Activated T-cell treated with anti-CD3 and anti-CD28 coated beads for 1 hour (primary cell): ENCODE measurements at regions not wholly inside any gene's neighbourhood (a gene's known extent, or its start where the extent isn't known, plus 50 kb on each side); places are given as distances from the start of the nearest gene placed in this dataset.

ENCODE experiments used
- DNase-seq: peaks from one replicate; pipeline ENCODE4 v3.0.0-alpha.2; 2020; ENCODE audit warnings: low read depth

DNA sequence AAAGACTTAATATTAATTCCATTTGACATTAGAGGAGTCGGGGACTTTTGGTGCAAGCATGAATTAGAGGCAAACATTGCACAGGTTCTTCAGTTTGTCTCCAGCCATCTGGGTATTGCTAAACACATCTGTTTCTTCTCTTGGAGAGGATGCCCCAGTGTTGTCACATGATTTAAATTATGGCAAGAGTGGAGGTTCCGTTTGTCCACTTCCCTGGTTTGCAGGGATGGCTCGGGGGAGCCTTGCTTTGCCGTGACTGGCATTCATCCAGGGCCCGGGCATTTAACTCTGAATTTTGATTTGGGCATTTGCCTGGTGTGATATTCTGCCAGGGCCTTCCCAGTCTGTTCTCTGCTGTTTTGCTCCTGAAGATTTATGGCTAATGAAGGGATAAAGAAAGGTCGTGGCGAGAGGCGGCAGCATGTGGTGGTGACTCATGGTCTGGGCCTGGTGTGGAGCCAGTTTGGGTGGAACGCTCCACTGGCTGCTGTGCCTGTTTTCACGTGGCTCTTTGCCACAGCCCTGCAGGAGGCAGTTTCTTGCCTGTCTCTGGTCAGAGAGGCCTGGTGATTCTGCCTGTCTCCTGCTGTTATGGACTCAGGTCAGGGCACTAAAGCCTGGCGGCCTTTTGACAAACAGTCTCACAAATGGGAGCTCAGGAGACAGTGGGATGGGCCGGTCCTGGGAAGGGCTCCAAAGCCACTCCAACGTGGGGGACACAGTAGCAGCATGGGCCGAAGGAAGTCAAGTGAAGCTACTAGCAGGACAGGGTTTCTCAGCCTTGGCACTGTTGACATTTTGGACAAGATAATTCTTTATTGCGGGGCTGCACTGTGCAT, 99.4 kb upstream of the PGRMC2 start:
- DNase-seq, result no peak

DNA sequence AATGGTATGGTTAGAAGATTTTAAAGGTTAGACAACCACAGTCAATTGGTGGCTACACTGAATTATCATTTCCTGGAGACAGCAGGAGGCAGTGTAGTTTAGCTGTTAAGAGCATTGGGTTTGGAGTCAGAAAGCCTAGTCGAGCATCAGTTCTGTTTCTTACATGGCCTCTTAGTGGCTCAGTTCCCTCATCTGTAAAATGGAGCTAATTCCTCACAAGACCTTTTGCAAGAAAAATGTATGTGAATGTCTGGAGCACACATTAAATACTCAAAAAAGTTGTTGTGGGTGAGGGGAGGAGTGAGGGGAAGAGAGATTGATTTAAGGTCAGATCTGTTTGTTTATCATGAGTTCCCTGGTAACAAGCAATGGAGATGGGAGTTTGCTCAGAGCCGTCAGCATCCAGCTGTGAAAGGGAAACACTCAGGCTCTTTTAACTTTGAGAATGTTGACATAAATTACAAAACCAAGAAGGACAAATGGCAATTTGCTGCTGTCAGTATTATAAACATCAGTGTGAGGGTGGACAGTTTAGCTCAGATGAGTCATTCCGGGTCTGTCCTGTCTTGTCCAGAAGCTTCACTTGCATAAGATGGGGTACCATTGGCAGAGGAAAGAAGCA, 98.2 kb upstream of the PGRMC2 start:
- no peak for DNase-seq

DNA sequence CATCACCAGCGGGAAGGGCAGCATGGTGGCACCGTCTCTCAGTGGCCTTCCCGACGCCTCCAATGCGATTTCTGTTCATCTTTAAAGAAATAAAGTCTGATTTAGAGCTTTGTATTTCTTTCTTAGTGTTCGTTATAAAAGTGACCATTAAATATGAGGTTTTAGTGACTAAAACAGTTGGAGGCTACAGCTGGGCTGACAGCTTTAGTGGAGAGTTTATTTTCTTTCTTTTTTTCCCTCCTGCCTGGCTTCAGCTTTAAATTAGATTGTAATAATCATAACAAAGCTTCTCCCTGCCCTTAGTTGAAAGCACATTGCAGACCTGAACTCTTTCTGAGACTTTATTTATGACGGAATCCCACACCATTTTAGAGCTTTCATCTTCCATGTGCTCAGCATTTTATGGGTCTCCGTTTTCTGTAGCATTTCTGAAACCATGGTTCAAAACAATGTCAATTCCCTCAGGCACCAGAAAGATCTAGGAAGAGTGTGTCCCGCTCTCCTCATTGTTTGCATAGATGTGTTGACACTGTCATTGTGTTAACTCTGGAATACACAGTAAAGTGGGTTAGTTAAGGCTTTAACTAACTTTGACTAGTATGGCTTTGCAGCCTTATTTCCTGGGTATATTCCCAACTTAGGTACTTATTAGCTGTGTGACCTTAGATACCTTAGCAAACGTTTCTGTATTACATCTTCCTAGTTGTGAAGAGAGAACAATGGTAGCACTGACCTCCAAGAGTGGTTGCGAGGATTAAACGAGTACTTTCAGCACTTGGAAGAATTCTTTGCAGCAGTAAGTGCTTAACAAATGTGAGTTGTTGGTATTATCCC, 97.4 kb upstream of the PGRMC2 start:
- DNase-seq, result no peak

DNA sequence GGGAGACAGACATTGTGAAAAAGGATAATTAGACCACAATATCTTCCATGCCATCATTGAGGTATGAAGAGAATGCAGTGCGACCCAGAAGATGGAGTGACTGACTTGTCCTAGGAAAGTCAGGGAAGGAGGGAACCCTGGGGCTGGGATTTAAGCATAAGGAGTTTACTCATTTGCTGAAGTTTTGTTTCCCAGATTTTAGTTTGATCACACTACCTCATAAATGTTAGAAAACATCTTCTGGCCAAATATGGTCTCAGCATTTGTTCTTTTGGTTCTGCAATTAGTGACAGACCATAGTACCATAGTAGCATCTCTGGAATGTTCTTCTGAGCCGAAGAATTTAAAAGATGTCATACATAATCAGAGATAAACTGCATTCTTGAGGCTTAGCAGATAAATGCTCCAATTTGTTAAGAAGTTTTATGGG, 96.5 kb upstream of the PGRMC2 start:
- no peak for DNase-seq

DNA sequence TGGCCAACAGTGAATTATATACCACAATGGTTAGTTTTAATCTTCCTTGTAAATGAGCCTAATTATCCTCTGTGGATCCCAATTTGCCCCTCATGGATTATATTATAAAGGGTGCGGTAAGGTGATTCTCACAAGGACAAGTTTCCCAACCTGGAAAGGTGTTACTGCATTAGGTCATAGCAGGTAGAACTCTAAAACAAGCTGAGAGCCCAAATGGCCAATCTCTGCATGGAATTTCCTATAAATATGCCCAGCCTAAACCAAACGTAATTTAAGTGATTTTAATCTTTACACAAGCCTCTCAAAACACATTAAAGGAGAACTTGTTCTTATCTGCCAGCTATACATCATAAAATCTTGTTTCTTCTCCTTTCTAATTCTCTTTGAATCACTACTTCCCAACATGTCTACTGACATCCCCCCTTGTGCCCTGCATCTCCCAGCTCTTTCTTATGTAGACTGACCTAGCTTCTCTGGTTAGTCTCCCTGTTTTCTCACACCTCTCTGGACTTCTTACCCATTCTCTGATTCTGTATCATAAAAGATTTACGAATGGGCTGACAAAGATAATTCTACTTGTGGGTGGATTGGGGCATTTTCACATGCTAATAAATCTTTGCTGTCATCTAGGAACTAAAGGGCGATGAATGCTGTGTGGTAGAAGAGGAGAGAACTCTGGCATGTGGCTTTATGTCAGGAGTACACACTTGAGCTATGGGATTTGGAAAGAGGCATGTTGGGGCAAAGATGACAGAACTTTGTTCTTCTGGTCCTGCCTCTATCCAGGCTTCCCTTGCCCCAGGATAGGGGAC, 94.3 kb upstream of the PGRMC2 start:
- no peak for DNase-seq

DNA sequence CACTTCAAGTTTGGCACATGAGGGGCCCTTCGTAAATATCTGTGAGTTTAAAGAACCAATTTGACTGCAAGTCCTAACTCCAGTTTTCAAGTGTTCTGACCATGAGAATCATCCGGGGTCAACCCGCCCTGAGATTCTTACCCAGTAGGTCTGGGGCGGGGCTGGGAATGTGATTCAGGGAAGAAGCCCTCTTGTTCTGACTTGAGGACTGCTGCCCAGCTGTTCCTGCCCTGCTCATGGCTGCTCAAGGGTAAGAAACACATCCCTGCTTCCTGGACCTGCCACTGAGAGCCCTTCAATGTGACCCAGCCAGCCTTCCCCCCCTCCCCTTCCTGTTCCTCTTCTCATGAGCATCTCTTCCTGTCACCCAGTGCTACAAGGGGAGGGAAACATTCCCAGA, 92.7 kb upstream of the PGRMC2 start:
- no peak for DNase-seq

DNA sequence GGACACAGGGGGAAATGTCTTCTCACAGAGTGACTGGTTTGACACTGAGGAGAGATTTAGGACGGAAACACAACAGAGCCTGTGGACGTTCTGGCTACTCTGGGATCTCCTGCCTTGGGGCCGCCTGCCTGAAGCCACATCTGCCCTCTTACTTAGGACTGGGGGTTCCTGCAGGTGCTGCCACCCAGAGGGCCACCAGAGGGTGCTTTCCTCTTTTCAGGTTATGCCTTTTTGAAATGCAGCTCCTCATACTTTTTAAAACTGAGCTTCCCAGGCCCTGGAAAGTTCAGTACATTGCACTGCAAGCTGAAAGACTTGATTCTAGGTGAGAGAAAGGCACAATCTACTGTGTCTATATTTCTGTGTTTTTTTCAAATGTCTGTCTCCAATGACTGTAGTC, 92.2 kb upstream of the PGRMC2 start:
- no peak for DNase-seq

DNA sequence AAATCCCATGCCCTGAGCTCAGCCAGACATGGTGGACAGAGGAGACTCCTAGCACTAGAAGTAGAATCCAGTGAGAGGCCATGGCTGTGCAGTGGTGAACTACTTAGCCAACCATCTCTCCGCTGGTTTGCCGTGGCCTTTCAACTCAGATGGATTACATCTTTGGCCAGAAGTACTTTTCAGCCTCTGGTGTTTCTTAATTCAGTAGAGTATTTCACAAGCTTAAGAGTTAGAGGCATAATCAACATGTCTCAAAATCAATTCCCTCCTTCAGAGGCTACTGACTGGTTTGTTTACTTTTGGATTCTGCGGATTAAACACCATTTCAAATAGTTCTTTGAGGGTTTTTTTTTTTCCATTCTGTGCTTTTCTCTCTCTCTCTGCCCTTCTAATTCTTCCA, 91.1 kb upstream of the PGRMC2 start:
- DNase-seq, result no peak

DNA sequence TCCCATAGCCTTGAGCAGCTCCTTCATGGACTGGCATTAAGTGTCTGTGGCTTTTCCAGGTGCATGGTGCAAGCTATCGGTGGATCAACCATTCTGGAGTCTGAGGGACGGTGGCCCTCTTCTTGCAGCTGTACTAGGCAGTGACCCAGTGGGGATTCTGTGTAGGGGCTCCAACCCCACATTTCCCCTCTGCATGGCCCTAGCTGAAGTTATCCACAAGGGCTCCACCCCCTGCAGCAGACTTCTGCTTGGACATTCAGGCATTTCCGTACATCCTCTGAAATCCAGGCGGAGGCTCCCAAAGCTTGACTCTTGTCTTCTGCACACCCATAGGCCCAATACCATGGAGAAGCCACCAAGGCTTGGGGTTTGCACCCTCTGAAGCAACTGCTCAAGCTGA, 89.3 kb upstream of the PGRMC2 start:
- no peak for DNase-seq

DNA sequence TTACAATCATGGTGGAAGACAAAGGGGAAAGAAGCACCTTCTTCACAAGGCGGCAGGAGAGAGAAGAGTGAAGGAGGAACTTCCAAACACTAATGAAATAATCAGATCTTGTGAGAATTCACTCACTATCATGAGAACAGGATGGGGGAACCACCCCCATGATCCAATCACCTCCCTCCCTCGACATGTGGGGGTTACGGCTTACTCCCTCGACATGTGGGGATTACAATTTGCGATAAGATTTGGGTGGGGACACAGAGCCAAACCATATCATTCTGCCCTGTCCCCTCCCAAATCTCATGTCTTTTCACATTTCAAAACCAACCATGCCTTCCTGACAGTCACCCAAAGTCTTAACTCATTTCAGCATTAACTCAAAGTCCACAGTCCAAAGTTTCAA, 88.7 kb upstream of the PGRMC2 start:
- no peak for DNase-seq

DNA sequence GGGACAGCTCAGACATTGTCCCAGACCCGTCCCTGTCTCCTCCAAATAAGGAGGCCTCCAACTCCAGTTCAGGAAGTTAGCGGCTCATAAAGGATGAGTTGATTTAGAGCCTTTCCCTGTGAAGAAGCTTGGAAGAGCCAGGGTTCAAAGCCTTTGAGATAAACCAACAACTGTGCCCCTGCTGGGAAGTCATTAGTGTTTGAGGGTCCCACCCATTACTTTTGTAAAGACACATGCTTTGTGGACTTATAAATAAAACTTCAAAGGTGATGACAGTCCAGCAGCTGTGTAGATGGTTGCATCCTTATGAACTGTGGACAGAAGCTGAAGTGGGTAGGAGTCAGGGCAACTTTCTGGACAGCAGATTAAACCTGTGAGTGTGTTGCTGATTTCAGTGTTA, 86.0 kb upstream of the PGRMC2 start:
- DNase-seq, result no peak

DNA sequence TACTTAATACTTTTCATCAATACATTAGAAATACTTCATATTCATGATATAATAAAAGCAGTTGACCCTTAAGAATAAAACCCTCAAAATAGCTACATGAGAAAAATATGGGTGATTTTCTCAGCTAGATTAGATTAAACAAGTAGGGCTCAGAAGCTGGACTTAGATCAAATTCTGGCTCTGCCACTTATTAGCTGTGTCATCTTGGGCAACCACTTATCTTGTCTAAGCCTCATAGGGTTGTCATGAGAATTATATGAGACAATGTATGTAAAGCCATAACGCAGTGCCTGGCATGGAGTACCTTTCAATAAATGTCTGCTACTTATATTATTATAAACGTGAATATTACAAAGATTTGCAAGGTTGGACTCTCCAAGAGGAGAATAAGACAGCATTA, 84.3 kb upstream of the PGRMC2 start:
- no peak for DNase-seq

DNA sequence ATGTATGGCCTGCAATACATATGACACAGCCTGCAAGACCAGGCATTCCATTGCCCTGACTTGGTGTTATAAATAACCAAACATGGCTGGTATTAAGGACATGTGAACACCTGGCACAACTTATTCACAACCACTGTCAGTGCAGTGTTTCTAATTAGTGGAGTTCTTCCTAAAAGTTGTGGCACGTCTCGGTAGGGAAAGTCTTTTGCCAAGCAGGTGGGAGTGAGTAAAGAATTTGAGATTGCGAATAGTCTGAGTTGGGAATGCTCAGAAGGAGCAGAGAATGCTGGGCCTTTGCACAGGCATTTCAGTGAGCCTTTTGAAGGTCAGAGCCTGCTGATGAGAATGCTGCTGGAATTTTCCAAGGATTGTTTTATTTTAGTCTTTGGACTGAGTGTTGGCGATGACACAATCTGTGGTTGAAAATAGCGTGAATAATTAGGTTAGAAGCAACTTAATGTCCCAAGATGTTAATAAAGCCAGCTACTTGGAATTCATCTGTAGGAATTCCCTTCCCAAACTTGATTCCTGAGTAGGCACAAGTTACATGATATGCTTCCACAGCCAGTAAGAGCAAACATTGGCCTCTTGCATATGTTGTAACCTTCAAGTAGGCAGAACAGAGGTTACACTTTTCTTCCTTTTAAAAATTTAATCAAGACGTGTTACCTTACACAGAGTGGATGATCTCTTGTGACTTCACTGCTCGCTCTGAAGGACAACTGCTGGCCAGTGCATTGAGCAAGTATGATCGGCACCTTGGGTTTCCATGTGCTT, 83.6 kb upstream of the PGRMC2 start:
- DNase-seq, result no peak

DNA sequence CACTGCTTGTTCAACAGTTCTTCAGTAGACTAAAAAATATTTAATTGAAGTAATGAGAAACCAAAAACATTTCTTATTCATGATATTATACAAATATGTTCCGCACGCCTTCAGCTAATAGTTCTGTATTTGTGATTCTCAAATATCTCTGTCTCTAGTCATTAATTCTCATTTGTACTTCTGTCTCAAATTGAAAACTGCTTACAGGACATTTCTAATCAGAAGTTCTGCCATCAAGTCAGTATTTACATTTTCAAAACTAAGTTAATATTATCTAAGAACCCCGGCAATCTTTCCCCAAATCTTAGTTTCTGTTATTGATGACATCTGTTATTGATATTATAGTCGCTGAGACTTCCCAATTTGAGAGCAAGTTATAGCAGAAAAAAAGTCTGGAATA, 78.6 kb upstream of the PGRMC2 start:
- DNase-seq, result no peak

DNA sequence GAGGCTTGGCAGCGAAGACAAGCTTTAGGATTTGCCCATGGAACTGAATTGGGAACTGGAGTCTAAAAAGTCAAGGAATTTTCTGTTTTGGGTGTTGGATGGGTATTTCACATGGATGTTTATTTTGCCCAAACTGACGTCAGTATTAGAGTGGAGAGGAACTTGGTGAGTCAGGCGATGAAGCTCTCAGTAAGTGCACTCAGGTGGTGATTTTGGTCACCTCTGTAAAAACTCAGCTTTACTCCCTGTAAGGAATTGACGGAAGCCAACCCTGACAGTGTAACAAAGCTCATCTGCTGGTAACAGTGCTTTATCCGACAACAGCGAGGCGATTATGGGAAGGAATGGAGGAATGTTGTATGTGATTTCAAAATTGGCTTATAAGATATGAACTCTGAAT, 77.0 kb upstream of the PGRMC2 start:
- no peak for DNase-seq

DNA sequence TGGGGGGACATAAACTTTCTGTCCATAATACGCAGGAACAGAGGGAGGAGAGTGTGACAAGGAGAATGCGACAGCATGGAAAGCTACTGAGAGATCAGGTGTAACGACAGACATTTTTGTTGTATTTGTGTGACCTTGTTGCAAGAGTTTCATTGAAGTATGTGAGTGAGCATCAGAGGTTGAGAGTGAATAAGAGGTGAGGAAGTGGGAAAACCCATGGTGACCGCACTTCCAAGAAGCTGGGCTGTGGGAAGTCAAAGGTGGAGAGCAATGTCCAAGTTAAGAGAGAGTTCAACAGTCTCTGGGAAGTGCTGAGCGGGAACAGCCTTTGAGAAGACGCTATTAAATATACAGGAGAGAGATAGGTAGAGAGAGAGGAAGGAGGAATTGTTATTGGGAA, 76.4 kb upstream of the PGRMC2 start:
- no peak for DNase-seq

DNA sequence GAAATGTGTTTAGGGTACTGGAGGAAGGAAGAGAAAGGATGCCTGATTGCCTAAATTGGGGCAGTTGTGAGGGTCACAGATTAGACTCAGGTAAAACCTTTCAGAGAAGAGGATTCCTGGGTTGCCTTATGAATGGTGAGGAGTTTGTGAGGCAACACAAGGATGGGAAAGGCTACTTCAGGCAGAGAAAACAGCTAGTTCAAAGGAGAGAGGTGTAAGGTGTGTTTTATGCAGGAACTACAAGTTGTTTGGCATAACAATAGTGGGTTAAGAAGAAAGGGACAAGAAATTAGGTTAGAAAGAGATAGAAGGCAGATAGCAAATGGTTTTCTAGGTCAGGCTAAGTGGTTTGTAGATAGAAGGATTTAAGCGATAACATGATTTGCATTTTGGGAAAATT, 75.1 kb upstream of the PGRMC2 start:
- no peak for DNase-seq

DNA sequence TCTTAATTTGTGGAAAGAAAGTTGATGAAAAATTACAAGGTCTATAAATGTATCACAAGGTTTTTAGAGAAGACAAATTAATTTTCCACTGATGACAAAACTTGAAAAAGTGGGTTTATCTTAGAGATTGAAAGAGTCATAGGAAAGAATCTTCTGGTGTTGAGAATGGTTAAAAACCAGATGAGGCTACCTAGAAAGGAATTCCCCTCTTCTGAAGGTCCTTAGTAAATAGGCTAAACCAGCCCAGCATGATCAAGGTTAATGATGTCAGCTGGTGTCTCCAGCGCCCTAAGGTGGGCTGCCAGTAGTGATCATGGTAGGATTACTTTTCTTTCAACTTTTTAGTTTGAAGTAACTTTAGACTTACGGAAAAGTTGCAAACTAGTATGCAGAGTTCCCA, 71.8 kb upstream of the PGRMC2 start:
- no peak for DNase-seq

DNA sequence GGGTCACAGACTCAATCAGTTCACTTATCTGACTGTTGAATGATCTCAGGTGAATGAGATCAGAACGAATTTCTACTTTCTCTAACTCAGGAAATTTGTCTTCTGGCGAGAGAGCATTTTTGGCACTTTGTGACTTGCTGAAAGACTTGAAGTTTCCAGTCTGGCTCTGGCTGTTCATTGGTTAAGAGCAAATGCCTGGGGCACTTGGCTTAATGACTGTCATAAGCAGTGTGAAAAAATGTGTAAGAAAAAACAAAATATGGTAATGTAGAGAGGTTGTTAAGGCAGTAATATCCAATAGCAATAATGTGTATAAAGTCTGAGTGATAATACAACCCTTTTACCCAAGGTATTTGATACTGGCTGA, 71.3 kb upstream of the PGRMC2 start:
- no peak for DNase-seq

DNA sequence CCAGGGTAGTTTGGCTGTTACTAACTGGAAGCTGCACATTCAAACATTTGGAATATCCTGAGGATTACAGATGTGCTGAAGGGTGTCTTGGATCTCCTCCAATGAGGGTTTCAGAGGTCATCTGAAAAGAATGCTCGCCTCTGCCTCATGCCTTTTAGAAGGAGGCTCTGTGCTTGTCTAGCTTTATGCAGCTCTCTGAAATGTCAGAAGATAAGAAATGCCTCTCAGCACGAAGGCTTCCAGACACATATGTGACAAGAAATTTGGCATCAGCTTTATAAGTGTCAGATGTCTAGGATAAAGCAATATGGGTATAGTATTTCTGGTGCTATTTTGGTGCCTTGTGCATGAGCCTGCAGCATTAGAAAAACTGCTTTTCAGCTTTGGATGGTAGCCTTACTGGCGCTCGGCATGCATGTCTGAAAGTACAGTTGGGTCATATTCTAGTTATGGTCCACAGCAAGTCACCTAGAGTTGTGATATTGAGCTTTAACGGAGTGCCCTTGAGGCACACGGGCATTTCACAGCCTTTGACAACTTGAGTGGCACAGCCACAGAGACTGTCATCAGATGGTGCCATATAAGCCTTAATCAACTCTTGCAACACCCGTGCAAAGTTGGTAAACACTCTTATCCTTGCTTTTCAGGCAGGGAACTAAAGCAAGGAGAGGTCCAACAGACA, 70.8 kb upstream of the PGRMC2 start:
- DNase-seq, result no peak

DNA sequence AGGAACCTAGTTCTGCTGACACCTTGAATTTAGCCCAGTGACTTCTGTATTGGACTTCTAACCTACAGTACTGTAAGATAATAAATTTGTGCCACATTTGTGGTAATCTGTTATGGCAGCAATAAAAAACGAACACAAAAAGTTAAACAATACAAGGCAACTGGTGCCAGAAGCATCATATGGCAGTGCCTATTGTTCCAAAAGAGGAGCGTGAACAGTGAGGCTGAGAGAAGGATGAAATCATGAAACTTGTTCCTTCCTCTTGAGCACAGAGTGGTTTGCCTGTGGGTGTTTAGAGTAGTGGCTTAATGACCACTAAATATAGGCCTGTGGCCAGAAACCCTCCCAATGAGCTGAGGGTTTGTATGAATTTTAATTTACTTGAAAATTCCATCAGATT, 69.7 kb upstream of the PGRMC2 start:
- DNase-seq, result no peak
